Choroid plexus epithelial cell (primary cell): ENCODE measurements at regions not wholly inside any gene's neighbourhood (a gene's known extent, or its start where the extent isn't known, plus 50 kb on each side); places are given as distances from the start of the nearest gene placed in this dataset.

Experiments used
- DNase-seq: peaks from one replicate; pipeline ENCODE4 v3.0.0-alpha.2; 2010; ENCODE audit warnings: low read depth
- H3K4me3 ChIP-seq: 2 replicates; pipeline ENCODE4 v1.5.1; 2011; ENCODE audit warnings: low read depth, mild to moderate bottlenecking, control low read depth, low read length, moderate library complexity
- CTCF ChIP-seq: conservative IDR thresholded peaks from 2 replicates; pipeline ENCODE4 v1.5.1; 2011; ENCODE audit warnings: low read depth, mild to moderate bottlenecking, control low read depth, inconsistent platforms, low read length, moderate library complexity

- no peak overlapping the region for H3K4me3 ChIP-seq
- TF ChIP-seq CTCF, result no peak
- DNase-seq, result no peak
These were observed 236.7 kb downstream of the ENGASE start for GRCh38 chr17:79311373-79311772.

- no peak for TF ChIP-seq CTCF
- H3K4me3 ChIP-seq, result no peak overlapping the region
- no peak for DNase-seq
These were observed 232.0 kb downstream of the ENGASE start for GRCh38 chr17:79306424-79307318.

- TF ChIP-seq CTCF, result no peak
- no peak overlapping the region for H3K4me3 ChIP-seq
- peak; percentile 21 for DNase-seq
These were observed 231.3 kb downstream of the ENGASE start for GRCh38 chr17:79305768-79306423.

GRCh38 chr17:79305376-79305767, 230.7 kb downstream of the ENGASE start:
- TF ChIP-seq CTCF, result no peak
- no peak overlapping the region for H3K4me3 ChIP-seq
- DNase-seq, result no peak

- no peak overlapping the region for H3K4me3 ChIP-seq
- no peak for DNase-seq
- TF ChIP-seq CTCF, result no peak
These were observed 230.3 kb downstream of the ENGASE start for GRCh38 chr17:79304884-79305283.

- H3K4me3 ChIP-seq, result no peak overlapping the region
- DNase-seq, result no peak
- no peak for TF ChIP-seq CTCF
These were observed 229.1 kb downstream of the ENGASE start for GRCh38 chr17:79303641-79304205.
